ENCODE measurements at regions not wholly inside any gene's neighbourhood (a gene's known extent, or its start where the extent isn't known, plus 50 kb on each side); places are given as distances from the start of the nearest gene placed in this dataset.

DNA sequence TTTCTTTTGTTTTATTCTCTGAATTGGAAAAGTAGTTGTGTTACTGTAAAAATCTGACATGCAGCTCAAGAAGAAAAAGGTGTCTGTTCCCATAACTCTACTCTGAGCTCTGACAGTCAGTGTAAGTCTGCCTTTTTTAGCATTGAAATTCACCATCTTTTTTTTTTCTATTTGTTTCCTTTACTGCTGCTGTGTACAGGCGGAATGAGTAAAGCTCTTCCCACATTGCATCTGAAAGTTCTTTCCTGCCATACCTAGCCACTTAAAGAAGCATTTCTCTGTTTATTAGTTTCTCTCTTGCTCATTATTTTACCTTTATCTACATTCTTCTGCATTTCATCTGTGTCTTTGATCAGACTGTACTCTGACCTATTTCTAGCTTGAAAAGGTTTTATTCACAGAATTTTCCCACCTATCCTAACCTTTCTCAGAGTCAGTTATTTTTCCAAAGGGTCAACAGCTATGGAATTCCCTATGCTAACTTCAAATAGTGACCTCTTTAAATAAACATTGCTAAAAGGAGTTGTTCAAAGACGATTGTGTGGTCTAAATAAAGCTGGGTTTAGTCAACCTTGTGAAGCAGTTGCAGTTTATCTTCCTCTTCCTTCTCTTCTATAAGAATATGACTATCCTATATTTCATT lies 1303.1 kb upstream of the ZEB2 start:
- DNase-seq (ENCODE audit: low read depth, low spot score) (no peak), ATAC-seq (no peak)
- Histone ChIP-seq H3K4me1 (ENCODE audit: control insufficient read depth in 1 of 2, insufficient read depth in 2 of 2, low read length in 2 of 2) (no peaks in the 10 kb centered on the region), H3K4me2 (ENCODE audit: low read length) (no peak overlapping the region), H3K9me2 (ENCODE audit: insufficient read depth) (no peaks in the 10 kb centered on the region), H3K27ac (ENCODE audit: low read depth, low read length) (no peak overlapping the region), H3K36me3 (ENCODE audit: control insufficient read depth in 1 of 2, insufficient read depth in 2 of 2, low read length in 2 of 2) (no peaks in the 10 kb centered on the region), H3K4me3 (replicated peaks in 1 of 2; ENCODE audit: low read depth in 1 of 2, low read length in 2 of 2) (no peak overlapping the region), H3K79me2 (ENCODE audit: insufficient read depth, low read length) (no peaks in the 10 kb centered on the region), H2AFZ (ENCODE audit: low read depth, low read length, poor library complexity, severe bottlenecking) (no peak overlapping the region), H3K9ac (ENCODE audit: low read length) (no peak overlapping the region), H3K27me3 (ENCODE audit: insufficient read depth, low read length) (no peaks in the 10 kb centered on the region), H4K20me1 (ENCODE audit: insufficient read depth) (no peaks in the 10 kb centered on the region), H3K9me3 (ENCODE audit: control insufficient read depth in 1 of 2, insufficient read depth in 1 of 2, low read depth in 1 of 2, low read length in 2 of 2) (no peaks in the 10 kb centered on the region)
- TF ChIP-seq YY1 (IDR thresholded peaks at IDR 0.05; ENCODE audit: extremely low read depth, insufficient replicate concordance, low read depth, low read length): no peak
- RAD21 ChIA-PET (ENCODE audit: low non-redundant PET in 1 of 2, low total read pairs in 2 of 2, uncharacterized antibody in 2 of 2, unreplicated experiment in 2 of 2): no interaction called here
- POLR2A ChIA-PET: no interaction called here
- intact Hi-C loops (cut with micrococcal nuclease): no loop called here
- CTCF ChIA-PET: no interaction called here
- no TSS peak for BruUV-seq (replicated peaks)

DNA sequence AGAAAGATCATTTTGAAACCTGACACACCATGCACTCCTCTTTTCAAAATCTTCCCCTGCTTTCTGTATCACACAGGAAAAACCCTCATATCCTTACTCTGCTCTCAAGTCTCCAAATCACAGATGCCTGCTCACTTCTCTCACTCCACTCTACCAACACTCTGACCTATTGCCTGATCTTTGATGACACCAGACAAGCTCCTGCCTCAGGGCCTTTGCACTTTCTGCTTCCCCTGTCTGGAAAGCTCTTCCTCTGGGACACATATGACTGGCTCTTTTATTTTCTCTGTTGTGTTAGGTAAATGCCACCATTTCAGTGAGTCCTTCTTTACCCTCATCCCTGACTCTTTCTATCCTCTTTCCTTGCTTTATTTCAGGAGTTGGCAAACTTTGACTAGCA lies 1300.7 kb upstream of the ZEB2 start:
- BruUV-seq (replicated peaks): no TSS peak
- no peak for DNase-seq (ENCODE audit: low read depth, low spot score)
- POLR2A ChIA-PET: no interaction called here
- TF ChIP-seq SP1 (IDR thresholded peaks at IDR 0.05; ENCODE audit: low read depth) (no peak), ZFX (IDR thresholded peaks at IDR 0.05) (no peak), SIN3A (IDR thresholded peaks at IDR 0.05; ENCODE audit: low read depth) (no peak), POLR2A (IDR thresholded peaks at IDR 0.05; ENCODE audit: borderline replicate concordance, extremely low read depth, insufficient read depth, insufficient read length) (no peak), POLR2AphosphoS5 (IDR thresholded peaks at IDR 0.05; ENCODE audit: low read depth, low read length) (no peak), ZNF274 (IDR thresholded peaks at IDR 0.05; ENCODE audit: low read depth, low read length) (no peak), TCF7L2 (IDR thresholded peaks at IDR 0.05; ENCODE audit: borderline replicate concordance, extremely low read depth, insufficient read depth, insufficient read length) (no peak), EZH2 (IDR thresholded peaks at IDR 0.05) (no peak), FOSL1 (IDR thresholded peaks at IDR 0.05; ENCODE audit: low read depth) (no peak), EZH2phosphoT487 (IDR thresholded peaks at IDR 0.05; ENCODE audit: borderline replicate concordance) (no peak), SRF (IDR thresholded peaks at IDR 0.05; ENCODE audit: low read depth) (no peak), CBX3 (IDR thresholded peaks at IDR 0.05; ENCODE audit: low read depth) (no peak)
- TF ChIP-seq, protein P1, sequence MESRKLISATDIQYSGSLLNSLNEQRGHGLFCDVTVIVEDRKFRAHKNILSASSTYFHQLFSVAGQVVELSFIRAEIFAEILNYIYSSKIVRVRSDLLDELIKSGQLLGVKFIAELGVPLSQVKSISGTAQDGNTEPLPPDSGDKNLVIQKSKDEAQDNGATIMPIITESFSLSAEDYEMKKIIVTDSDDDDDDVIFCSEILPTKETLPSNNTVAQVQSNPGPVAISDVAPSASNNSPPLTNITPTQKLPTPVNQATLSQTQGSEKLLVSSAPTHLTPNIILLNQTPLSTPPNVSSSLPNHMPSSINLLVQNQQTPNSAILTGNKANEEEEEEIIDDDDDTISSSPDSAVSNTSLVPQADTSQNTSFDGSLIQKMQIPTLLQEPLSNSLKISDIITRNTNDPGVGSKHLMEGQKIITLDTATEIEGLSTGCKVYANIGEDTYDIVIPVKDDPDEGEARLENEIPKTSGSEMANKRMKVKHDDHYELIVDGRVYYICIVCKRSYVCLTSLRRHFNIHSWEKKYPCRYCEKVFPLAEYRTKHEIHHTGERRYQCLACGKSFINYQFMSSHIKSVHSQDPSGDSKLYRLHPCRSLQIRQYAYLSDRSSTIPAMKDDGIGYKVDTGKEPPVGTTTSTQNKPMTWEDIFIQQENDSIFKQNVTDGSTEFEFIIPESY (IDR thresholded peaks at IDR 0.05; ENCODE audit: extremely low read depth, insufficient replicate concordance, low read length): no peak
- TF ChIP-seq, protein P2, sequence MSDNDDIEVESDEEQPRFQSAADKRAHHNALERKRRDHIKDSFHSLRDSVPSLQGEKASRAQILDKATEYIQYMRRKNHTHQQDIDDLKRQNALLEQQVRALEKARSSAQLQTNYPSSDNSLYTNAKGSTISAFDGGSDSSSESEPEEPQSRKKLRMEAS (IDR thresholded peaks at IDR 0.05): no peak
- TF ChIP-seq, protein P3, sequence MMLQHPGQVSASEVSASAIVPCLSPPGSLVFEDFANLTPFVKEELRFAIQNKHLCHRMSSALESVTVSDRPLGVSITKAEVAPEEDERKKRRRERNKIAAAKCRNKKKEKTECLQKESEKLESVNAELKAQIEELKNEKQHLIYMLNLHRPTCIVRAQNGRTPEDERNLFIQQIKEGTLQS (IDR thresholded peaks at IDR 0.05): no peak

More for the DNA sequence above, 1300.7 kb upstream of the ZEB2 start:
- Histone ChIP-seq H3K9me3 (ENCODE audit: control insufficient read depth in 1 of 2, insufficient read depth in 1 of 2, low read depth in 1 of 2, low read length in 2 of 2) (no peaks in the 10 kb centered on the region), H3K36me3 (ENCODE audit: control insufficient read depth in 1 of 2, insufficient read depth in 2 of 2, low read length in 2 of 2) (no peaks in the 10 kb centered on the region), H3K9ac (ENCODE audit: low read length) (no peak overlapping the region), H3K4me2 (ENCODE audit: low read length) (no peak overlapping the region), H3K27me3 (ENCODE audit: insufficient read depth, low read length) (no peaks in the 10 kb centered on the region), H3K27ac (ENCODE audit: low read depth, low read length) (no peak overlapping the region), H2AFZ (ENCODE audit: low read depth, low read length, poor library complexity, severe bottlenecking) (no peak overlapping the region), H3K4me3 (replicated peaks in 1 of 2; ENCODE audit: low read depth in 1 of 2, low read length in 2 of 2) (no peak overlapping the region), H4K20me1 (ENCODE audit: insufficient read depth) (no peaks in the 10 kb centered on the region), H3K9me2 (ENCODE audit: insufficient read depth) (no peaks in the 10 kb centered on the region), H3K4me1 (ENCODE audit: control insufficient read depth in 1 of 2, insufficient read depth in 2 of 2, low read length in 2 of 2) (peaks cover 0 to 5% of the 10 kb centered on the region in 2 experiments; a peak in 1 of 4 replicates), H3K79me2 (ENCODE audit: insufficient read depth, low read length) (no peaks in the 10 kb centered on the region)
- RAD21 ChIA-PET (ENCODE audit: low non-redundant PET in 1 of 2, low total read pairs in 2 of 2, uncharacterized antibody in 2 of 2, unreplicated experiment in 2 of 2): no interaction called here
- no peak for ATAC-seq
- intact Hi-C loops (cut with micrococcal nuclease): no loop called here
- CTCF ChIA-PET: no interaction called here
